HEK293 (cell line): ENCODE measurements at regions not wholly inside any gene's neighbourhood (a gene's known extent, or its start where the extent isn't known, plus 50 kb on each side); places are given as distances from the start of the nearest gene placed in this dataset.

Experiments
- CTCF ChIA-PET: fragments of 350-600 bp; formaldehyde crosslinking; extraction: SDS; loops from one replicate; lab custom pipeline; 2021; ENCODE audit warnings: antibody characterized with exemption; lab: Yijun Ruan, JAX
- POLR2A ChIA-PET: fragments of 300-600 bp; formaldehyde crosslinking; extraction: SDS; loops from one replicate; lab custom pipeline; 2020; ENCODE audit warnings: antibody characterized with exemption, inconsistent platforms; lab: Yijun Ruan, JAX
- H3K27ac ChIP-seq: fragments of 200-500 bp; sonication (Bioruptor generic); 2 replicates; pipeline ENCODE4 v1.5.1; 2014; ENCODE audit warnings: low read depth, low read length, control low read depth, inconsistent platforms; ENCODE audit errors: extremely low read depth
- H3K36me3 ChIP-seq, 2 experiments: fragments of 200-500 bp in 1 of 2; sonication (Bioruptor generic) in 1 of 2; 1 replicate in 1 of 2; 2 replicates in 1 of 2; pipeline ENCODE4 v1.5.1; 2014 to 2017; ENCODE audit warnings: inconsistent platforms in 2 of 2, low read length in 2 of 2; ENCODE audit not compliant: control insufficient read depth in 2 of 2, insufficient read depth in 1 of 2
- H3K4me1 ChIP-seq: fragments of 200-500 bp; sonication (Bioruptor generic); 2 replicates; pipeline ENCODE4 v1.5.1; 2014; ENCODE audit warnings: mild to moderate bottlenecking, low read length, inconsistent platforms; ENCODE audit not compliant: control insufficient read depth, insufficient read depth
- H3K4me3 ChIP-seq: 2 replicates; pipeline ENCODE4 v1.5.1; 2011; ENCODE audit warnings: low read depth, mild to moderate bottlenecking, control low read depth, low read length, moderate library complexity
- H3K9me3 ChIP-seq: fragments of 200-500 bp; sonication (Bioruptor generic); 2 replicates; pipeline ENCODE4 v1.5.1; 2014; ENCODE audit warnings: low read depth, low read length, inconsistent platforms; ENCODE audit not compliant: control insufficient read depth, insufficient read depth
- EGR2 ChIP-seq: fragments of 450-650 bp; formaldehyde crosslinking; IDR thresholded peaks from 2 replicates; pipeline ENCODE4 v1.5.1; 2016; ENCODE audit warnings: low read depth, missing biosample characterization, missing genetic modification characterization
- SETDB1 ChIP-seq: IDR thresholded peaks from one replicate; pipeline ENCODE4 v1.6.1; 2017; ENCODE audit warnings: mild to moderate bottlenecking, low read length, moderate library complexity, mixed read lengths; ENCODE audit not compliant: insufficient read length
- SP3 ChIP-seq: fragments of 450-650 bp; formaldehyde crosslinking; IDR thresholded peaks from 2 replicates; pipeline ENCODE4 v1.5.1; 2016; ENCODE audit warnings: missing biosample characterization, missing genetic modification characterization
- ZBTB21 ChIP-seq: fragments of 450-650 bp; formaldehyde crosslinking; IDR thresholded peaks from 2 replicates; pipeline ENCODE4 v1.5.1; 2017; ENCODE audit warnings: missing biosample characterization, missing genetic modification characterization
- ZFP3 ChIP-seq: fragments of 450-650 bp; formaldehyde crosslinking; IDR thresholded peaks from 2 replicates; pipeline ENCODE4 v1.5.1; 2016; ENCODE audit warnings: low read depth, missing biosample characterization, missing genetic modification characterization
- ZNF112 ChIP-seq: fragments of 450-650 bp; formaldehyde crosslinking; IDR thresholded peaks from 2 replicates; pipeline ENCODE4 v1.5.0; 2017; ENCODE audit warnings: missing biosample characterization, missing genetic modification characterization
- ZNF114 ChIP-seq: fragments of 450-650 bp; formaldehyde crosslinking; IDR thresholded peaks from 2 replicates; pipeline ENCODE4 v1.5.0; 2017; ENCODE audit warnings: missing biosample characterization, missing genetic modification characterization
- ZNF157 ChIP-seq: fragments of 450-650 bp; formaldehyde crosslinking; IDR thresholded peaks from 2 replicates; pipeline ENCODE4 v1.5.1; 2016; ENCODE audit warnings: missing biosample characterization, missing genetic modification characterization
- ZNF2 ChIP-seq: fragments of 450-650 bp; formaldehyde crosslinking; IDR thresholded peaks from 2 replicates; pipeline ENCODE4 v1.5.1; 2016; ENCODE audit warnings: missing biosample characterization, missing genetic modification characterization
- ZNF302 ChIP-seq: fragments of 450-650 bp; formaldehyde crosslinking; IDR thresholded peaks from 2 replicates; pipeline ENCODE4 v1.5.1; 2016; ENCODE audit warnings: missing biosample characterization, missing genetic modification characterization, low read depth
- ZNF37A ChIP-seq: fragments of 450-650 bp; IDR thresholded peaks from 2 replicates; pipeline ENCODE4 v1.5.1; 2018; ENCODE audit warnings: missing biosample characterization, missing genetic modification characterization
- ZNF391 ChIP-seq: fragments of 450-650 bp; formaldehyde crosslinking; IDR thresholded peaks from 2 replicates; pipeline ENCODE4 v1.5.1; 2016; ENCODE audit warnings: low read depth, missing biosample characterization, missing genetic modification characterization, borderline replicate concordance
- ZNF473 ChIP-seq: fragments of 450-650 bp; formaldehyde crosslinking; IDR thresholded peaks from 2 replicates; pipeline ENCODE4 v1.5.1; 2017; ENCODE audit warnings: missing biosample characterization, missing genetic modification characterization
- ZNF529 ChIP-seq: fragments of 450-650 bp; formaldehyde crosslinking; IDR thresholded peaks from 2 replicates; pipeline ENCODE4 v1.5.1; 2017; ENCODE audit warnings: missing genetic modification characterization, missing biosample characterization; ENCODE audit not compliant: insufficient replicate concordance
- ZNF544 ChIP-seq: fragments of 450-650 bp; formaldehyde crosslinking; IDR thresholded peaks from 2 replicates; pipeline ENCODE4 v1.5.0; 2017; ENCODE audit warnings: missing biosample characterization, missing genetic modification characterization
- ZNF561 ChIP-seq: fragments of 450-650 bp; IDR thresholded peaks from 2 replicates; pipeline ENCODE4 v1.5.1; 2018; ENCODE audit warnings: missing biosample characterization, missing genetic modification characterization, borderline replicate concordance
- ZNF585B ChIP-seq: fragments of 450-650 bp; formaldehyde crosslinking; IDR thresholded peaks from 2 replicates; pipeline ENCODE4 v1.5.1; 2016; ENCODE audit warnings: missing biosample characterization, missing genetic modification characterization
- ZNF654 ChIP-seq: fragments of 450-650 bp; formaldehyde crosslinking; IDR thresholded peaks from 2 replicates; pipeline ENCODE4 v1.5.1; 2016; ENCODE audit warnings: low read depth, missing biosample characterization, missing genetic modification characterization
- ZXDB ChIP-seq: fragments of 450-650 bp; formaldehyde crosslinking; IDR thresholded peaks from 2 replicates; pipeline ENCODE4 v1.5.1; 2016; ENCODE audit warnings: missing biosample characterization, missing genetic modification characterization
- TF ChIP-seq, protein P1 (sequence below): fragments of 450-650 bp; formaldehyde crosslinking; IDR thresholded peaks from 2 replicates; pipeline ENCODE4 v1.5.1; 2017; ENCODE audit warnings: missing biosample characterization, mild to moderate bottlenecking, missing genetic modification characterization, moderate library complexity
- TF ChIP-seq, protein P2 (sequence below): fragments of 450-650 bp; formaldehyde crosslinking; IDR thresholded peaks from 2 replicates; pipeline ENCODE4 v1.5.1; 2016; ENCODE audit warnings: missing biosample characterization, missing genetic modification characterization, low read depth
- TF ChIP-seq, protein P3 (sequence below): fragments of 450-650 bp; formaldehyde crosslinking; IDR thresholded peaks from 2 replicates; pipeline ENCODE4 v1.5.1; 2016; ENCODE audit warnings: missing biosample characterization, missing genetic modification characterization

DNA sequence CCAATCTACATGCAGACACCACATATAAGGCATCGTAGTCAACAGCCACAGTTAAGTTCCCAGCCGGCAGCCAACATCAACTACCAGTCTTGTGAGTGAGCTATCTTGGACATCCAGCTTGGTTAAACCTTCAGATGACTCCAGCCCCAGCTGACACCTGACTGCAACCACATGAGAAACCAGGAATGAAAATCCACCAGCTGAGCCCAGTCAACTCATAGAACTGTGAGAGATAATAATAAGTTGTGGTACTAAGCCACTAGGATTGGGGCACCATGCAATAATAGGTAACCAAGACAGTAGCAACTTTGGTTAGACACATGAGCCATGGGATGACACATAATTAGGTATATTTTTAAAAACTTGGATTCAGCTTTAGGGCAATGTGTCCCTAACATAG is 188.1 kb upstream of the BCOR start:
- ChIA-PET POLR2A (no interaction called here), CTCF (interaction anchor here (0.8 kb wide), 1 partner anchor 10 kb away, joined by 3 read pairs; no protein-coding TSS in a partner anchor)
- Histone ChIP-seq H3K36me3 (no peaks in the 10 kb centered on the region), H3K9me3 (no peaks in the 10 kb centered on the region), H3K4me1 (no peaks in the 10 kb centered on the region), H3K27ac (no peak overlapping the region), H3K4me3 (no peak overlapping the region)
- no peak for TF ChIP-seq ZNF391 (tag by site-specific recombination)
- no peak for TF ChIP-seq ZNF654 (tag by site-specific recombination)
- TF ChIP-seq ZXDB (tag by site-specific recombination) = no peak
- TF ChIP-seq ZNF114 = no peak
- no peak for TF ChIP-seq ZNF157 (tag by site-specific recombination)
- TF ChIP-seq, protein P1, sequence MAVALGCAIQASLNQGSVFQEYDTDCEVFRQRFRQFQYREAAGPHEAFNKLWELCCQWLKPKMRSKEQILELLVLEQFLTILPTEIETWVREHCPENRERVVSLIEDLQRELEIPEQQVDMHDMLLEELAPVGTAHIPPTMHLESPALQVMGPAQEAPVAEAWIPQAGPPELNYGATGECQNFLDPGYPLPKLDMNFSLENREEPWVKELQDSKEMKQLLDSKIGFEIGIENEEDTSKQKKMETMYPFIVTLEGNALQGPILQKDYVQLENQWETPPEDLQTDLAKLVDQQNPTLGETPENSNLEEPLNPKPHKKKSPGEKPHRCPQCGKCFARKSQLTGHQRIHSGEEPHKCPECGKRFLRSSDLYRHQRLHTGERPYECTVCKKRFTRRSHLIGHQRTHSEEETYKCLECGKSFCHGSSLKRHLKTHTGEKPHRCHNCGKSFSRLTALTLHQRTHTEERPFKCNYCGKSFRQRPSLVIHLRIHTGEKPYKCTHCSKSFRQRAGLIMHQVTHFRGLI (tag by site-specific recombination) = no peak
- TF ChIP-seq ZNF585B = no peak
- no peak for TF ChIP-seq ZNF112 (tag by site-specific recombination)
- no peak for TF ChIP-seq ZBTB21 (tag by site-specific recombination)
- TF ChIP-seq ZFP3 (tag by site-specific recombination) = no peak
- no peak for TF ChIP-seq ZNF2 (tag by site-specific recombination)
- no peak for TF ChIP-seq ZNF544
- TF ChIP-seq SP3 (tag by site-specific recombination) = no peak

GRCh38 chrX:40284852-40285251 is 187.1 kb upstream of the BCOR start:
- Histone ChIP-seq H3K4me1 (no peaks in the 10 kb centered on the region), H3K9me3 (no peaks in the 10 kb centered on the region), H3K36me3 (no peaks in the 10 kb centered on the region), H3K4me3 (no peak overlapping the region), H3K27ac (no peak overlapping the region)
- POLR2A ChIA-PET = interaction anchor here (0.5 kb wide), 1 partner anchor 304 kb away, joined by 3 read pairs; no protein-coding TSS in a partner anchor
- CTCF ChIA-PET = interaction anchor here (0.7 to 0.8 kb wide), 3 partner anchors 11 to 565 kb away, joined by 3 to 7 read pairs (median 3); no protein-coding TSS in a partner anchor
- peak; percentile 64 for TF ChIP-seq SETDB1
- no peak for TF ChIP-seq ZNF302 (tag by site-specific recombination)

- ChIA-PET POLR2A (no interaction called here), CTCF (no interaction called here)
- Histone ChIP-seq H3K9me3 (no peaks in the 10 kb centered on the region), H3K4me3 (no peak overlapping the region), H3K4me1 (peaks cover 9% of the 10 kb centered on the region), H3K36me3 (no peaks in the 10 kb centered on the region), H3K27ac (no peak overlapping the region)
- TF ChIP-seq ZNF37A (tag by site-specific recombination) (no peak), ZNF561 (tag by site-specific recombination) (no peak), ZNF473 (tag by site-specific recombination) (no peak), ZNF529 (tag by site-specific recombination) (no peak), EGR2 (tag by site-specific recombination) (no peak)
- TF ChIP-seq, protein P2, sequence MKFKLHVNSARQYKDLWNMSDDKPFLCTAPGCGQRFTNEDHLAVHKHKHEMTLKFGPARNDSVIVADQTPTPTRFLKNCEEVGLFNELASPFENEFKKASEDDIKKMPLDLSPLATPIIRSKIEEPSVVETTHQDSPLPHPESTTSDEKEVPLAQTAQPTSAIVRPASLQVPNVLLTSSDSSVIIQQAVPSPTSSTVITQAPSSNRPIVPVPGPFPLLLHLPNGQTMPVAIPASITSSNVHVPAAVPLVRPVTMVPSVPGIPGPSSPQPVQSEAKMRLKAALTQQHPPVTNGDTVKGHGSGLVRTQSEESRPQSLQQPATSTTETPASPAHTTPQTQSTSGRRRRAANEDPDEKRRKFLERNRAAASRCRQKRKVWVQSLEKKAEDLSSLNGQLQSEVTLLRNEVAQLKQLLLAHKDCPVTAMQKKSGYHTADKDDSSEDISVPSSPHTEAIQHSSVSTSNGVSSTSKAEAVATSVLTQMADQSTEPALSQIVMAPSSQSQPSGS (tag by site-specific recombination) = no peak
- TF ChIP-seq, protein P3, sequence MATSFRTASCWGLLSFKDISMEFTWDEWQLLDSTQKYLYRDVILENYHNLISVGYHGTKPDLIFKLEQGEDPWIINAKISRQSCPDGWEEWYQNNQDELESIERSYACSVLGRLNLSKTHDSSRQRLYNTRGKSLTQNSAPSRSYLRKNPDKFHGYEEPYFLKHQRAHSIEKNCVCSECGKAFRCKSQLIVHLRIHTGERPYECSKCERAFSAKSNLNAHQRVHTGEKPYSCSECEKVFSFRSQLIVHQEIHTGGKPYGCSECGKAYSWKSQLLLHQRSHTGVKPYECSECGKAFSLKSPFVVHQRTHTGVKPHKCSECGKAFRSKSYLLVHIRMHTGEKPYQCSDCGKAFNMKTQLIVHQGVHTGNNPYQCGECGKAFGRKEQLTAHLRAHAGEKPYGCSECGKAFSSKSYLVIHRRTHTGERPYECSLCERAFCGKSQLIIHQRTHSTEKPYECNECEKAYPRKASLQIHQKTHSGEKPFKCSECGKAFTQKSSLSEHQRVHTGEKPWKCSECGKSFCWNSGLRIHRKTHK (tag by site-specific recombination) = no peak
Measured at GRCh38 chrX:40283981-40284380, 186.2 kb upstream of the BCOR start.
